ENCODE measurements at regions not wholly inside any gene's neighbourhood (a gene's known extent, or its start where the extent isn't known, plus 50 kb on each side); places are given as distances from the start of the nearest gene placed in this dataset.

GRCh38 chr5:125151150-125151900 lies 404.9 kb upstream of the ZNF608 start:
- H3K4me3 ChIP-seq (ENCODE audit: low read depth, low read length) = no peak overlapping the region

DNA sequence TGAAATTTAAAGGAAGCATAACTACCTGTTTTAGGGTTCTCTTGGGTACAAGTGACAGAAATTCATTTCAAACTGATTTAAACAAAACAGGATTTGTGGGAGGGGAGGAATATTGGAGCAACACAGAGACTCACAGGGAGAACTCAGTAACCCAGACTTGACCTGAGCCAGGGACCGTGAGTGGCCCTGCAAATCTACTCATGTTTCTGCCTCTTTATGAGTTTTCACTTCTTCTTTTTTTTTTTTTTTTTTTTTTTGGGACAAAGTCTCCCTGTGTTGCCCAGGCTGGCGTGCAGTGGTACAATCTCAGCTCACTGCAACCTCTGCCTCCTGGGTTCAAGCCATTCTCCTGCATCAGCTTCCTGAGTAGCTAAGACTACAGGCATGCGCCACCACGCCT lies 405.6 kb upstream of the ZNF608 start:
- H3K4me3 ChIP-seq (ENCODE audit: low read depth, low read length) = no peak overlapping the region

DNA sequence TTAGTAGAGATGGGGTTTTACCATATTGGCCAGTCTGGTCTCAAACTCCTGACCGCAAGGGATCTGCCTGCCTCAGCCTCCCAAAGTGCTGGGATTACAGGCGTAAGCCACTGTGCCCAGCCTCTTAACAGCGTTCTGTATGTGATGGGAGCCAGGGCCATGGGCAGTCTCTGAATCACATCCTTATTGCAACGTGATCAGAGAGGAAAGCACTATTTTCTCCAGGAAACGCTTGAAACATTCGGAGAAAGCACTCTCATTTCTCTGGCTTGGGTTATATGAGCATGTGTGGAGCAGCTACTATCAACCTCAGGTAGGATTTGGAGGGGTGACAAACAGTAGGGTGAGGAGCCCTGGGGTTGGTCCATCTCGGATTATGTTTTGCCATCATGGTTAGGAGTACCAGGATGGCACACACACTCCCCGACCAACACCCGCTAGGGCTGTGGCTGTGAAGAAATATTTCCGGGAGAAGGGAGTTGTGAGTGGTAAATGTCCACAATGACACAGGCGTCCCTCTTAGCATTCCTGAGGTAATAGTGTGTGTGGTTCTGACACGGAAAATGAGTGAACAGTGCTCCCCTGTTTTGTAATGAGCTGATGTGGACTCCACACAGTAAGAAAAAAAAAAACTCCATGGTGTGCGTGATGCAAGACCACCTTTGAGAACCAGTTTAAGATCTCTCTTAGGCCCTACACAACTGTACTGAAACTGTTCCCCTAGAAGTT lies 406.2 kb upstream of the ZNF608 start:
- H3K4me3 ChIP-seq (ENCODE audit: low read depth, low read length) = no peak overlapping the region

DNA sequence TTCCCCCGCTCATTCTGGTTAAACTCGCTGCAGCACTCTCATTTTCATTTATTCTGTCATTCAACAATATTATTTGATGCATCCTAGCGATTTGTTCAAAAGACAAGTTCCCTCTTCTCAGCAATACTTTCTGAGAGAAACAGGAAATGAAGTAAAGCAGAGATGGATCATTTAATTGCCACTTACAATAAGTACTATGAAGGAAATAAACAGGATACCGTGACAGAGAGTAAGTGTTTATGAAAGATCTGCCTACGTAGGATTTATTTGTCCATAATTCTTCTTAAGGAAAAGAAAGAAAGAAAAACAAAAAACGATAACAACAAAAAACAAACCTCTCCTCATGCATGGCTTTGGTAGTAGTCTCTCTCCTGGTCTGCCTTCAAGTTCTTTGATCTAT lies 406.8 kb upstream of the ZNF608 start:
- H3K4me3 ChIP-seq (ENCODE audit: low read depth, low read length) = no peak overlapping the region

DNA sequence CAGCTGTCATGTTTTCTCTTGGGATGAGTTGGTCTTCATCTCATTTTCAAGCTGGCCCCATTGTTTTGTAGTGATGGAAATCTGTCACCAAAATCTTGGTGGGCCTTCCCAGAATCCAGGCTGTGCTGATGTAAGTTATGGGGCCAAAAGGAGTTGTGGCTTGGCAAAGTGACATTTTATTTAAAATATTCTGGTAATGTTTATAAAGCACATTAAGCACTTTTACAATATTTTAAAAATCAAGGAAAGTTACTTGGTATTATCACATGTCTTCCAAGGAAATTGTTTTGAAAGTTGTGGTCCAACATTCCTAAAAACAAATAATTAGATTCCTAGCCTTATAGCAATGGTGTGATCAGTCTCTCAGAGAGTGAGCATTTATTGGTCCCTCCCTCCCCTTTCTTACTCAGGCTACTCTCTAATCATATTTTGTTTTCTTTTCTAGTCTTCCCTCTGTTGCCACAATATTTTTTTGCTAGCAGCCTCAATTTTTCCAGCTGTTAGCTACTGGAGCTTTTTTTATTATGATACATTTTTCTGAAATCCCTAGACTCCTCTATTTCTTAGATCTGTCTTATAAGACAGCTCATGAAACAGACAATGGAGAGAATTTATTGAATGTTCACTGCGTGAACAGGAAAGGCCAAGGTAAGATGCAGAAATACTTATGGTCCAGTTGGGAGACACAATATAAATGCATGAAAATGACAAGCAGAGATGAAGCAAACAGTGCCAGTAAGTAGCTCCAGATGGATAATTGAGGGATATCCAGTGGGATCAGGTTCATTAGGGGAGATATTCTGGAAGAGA lies 408.1 kb upstream of the ZNF608 start:
- no peak overlapping the region for H3K4me3 ChIP-seq (ENCODE audit: low read depth, low read length)

DNA sequence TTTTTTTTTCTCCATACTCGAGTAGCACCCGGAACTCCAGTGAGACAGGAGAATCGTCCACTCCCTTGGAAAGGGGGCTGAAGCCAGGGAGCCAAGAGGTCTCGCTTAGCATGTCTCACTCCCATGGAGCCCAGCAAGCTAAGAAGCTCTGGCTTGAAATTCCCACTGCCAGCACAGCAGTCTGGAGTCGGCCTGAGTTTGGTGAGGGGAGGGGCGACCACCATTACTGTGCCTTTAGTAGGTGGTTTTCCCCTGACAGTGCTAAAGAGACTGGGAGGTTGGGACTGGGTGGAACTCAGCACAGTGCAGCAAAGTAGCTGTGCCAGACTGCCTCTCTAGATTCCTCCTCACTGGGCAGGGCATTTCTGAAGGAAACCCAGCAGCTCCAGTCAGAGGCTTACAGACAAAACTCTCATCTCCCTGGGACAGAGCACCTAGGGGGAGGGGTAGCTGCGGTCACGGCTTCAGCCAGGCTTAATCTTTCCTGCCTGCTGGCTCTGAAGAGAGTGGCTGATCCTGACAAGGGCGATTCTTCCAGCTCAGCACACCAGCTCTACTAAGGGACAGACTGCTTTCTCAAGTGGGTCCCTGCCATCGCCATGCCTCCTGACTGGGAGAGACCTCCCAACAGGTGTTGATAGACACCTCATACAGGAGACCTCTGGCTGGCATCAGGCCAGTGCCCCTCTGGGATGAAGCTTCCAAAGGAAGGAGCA lies 414.5 kb upstream of the ZNF608 start:
- no peak overlapping the region for H3K4me3 ChIP-seq (ENCODE audit: low read depth, low read length)

GRCh38 chr5:125162714-125163113 lies 416.3 kb upstream of the ZNF608 start:
- H3K4me3 ChIP-seq (ENCODE audit: low read depth, low read length) = no peak overlapping the region

DNA sequence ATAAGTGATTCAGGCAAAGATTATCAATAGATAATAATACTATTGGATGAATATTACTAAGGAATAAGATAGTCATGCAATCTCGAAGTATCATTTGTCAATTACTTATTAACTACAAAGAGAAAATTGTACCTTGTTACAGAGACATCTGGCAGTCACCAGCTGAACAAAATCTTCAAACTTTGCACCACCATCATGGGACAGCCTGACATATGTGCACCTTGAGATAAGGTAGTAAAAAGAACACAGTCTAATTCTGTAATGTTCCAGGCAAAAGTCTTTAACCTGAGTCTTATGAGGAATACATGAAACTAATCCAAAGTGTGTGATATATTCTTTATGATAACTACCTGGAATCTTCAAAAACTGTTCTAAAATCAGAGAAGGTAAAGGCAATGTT lies 423.0 kb upstream of the ZNF608 start:
- no peak overlapping the region for H3K4me3 ChIP-seq (ENCODE audit: low read depth, low read length)

DNA sequence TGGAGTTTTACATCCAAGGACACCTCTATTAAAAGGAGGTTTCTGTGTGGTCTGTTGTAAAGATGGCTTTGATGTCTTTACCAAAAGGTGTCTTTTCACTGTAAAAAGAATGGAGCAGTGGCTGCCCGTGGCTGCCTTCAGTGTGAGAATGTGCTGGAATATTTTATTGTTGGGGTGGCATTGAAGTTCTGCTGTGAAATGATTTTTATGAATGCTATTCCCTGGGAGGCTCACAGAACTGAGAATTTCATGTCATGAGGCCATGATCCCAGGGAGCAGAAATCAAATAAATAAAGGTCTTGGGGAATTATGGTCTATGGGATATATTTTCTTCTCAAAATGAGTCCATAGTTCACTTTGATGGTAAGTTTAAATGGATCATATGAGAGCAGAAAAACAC lies 425.2 kb upstream of the ZNF608 start:
- H3K4me3 ChIP-seq (ENCODE audit: low read depth, low read length) = no peak overlapping the region

GRCh38 chr5:125175348-125176004 lies 429.0 kb upstream of the ZNF608 start:
- no peak overlapping the region for H3K4me3 ChIP-seq (ENCODE audit: low read depth, low read length)

DNA sequence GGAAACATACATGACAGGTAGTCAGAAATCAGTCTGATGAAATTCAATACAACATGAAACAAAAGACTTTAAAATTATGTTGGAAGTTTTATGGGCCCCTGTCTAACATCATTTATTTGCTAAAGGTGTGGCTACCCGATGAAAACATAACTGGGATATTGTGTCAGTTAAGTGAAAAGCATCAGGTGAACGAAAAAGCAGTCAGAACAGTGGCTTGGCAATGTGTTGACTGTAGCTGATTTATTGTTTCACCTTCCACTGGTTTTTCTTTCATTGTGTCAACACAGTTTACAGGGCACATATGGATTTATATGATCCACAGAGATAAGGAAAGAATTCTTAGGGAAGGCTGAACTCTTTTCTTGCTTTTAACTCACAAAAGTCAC lies 429.6 kb upstream of the ZNF608 start:
- no peak overlapping the region for H3K4me3 ChIP-seq (ENCODE audit: low read depth, low read length)

GRCh38 chr5:125177340-125177739 lies 430.9 kb upstream of the ZNF608 start:
- no peak overlapping the region for H3K4me3 ChIP-seq (ENCODE audit: low read depth, low read length)

DNA sequence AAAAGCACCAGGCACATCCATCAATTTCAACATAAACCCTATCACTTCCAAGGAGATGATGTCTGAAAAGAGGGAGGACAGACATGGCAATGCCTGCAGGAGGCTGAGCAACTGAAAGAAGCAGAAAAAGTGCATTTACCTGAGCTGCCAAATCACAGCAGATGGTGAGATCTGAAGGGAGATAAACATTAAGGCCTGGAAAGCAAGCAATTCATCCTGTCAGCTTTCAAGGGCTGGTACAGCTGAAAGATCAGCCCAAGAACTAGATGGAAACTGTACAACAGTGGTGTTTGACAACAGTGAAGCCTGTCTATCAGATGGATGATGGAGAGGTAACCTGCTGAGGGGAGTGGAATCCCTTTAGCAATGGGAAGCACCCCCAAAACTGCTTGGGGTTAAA lies 433.2 kb upstream of the ZNF608 start:
- H3K4me3 ChIP-seq (ENCODE audit: low read depth, low read length) = no peak overlapping the region

DNA sequence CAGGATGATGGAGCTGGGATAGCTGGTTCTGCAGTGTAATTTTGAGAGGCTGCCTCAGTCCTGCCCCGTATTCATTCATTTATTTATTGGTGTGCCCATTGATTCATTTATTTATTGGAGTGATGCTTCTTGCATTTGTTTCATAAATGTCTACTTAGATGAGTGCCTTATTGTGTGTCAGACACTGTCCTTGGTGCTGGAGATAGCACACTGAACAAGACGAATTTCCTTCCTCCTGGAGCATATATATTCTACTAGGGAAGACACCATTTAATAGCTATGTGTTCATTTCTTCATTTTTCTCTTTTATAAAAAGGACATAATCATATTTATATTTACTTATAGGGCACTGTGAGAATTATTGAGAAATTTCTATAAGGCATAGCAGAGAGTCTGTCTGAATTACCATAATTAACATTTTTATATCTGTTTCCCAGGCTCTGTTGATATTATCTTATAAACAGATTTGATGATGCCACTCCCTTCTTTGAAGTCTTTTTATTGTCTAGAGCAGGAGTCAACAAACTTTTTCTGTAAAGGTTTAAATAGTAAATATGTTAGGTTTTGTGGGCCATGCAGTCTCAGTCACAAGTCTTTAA lies 433.9 kb upstream of the ZNF608 start:
- no peak overlapping the region for H3K4me3 ChIP-seq (ENCODE audit: low read depth, low read length)

DNA sequence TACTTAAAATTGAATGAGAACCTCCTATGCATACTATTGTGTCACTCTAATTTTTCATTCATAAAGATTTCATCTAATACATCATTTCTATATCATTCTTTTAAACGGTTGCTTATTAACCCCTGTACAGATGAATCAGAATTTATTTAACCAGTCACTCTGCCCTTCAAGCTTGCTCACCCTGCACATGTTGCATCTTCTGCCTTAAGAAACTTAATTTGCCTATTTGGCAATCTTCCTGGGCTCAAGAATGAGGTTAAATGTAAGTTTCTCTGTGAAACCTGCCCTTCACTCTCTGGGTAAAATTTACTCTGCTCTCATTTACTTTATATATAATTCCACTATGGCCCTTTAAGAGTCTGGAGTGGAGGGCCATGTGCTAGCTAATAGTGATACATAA lies 434.7 kb upstream of the ZNF608 start:
- H3K4me3 ChIP-seq (ENCODE audit: low read depth, low read length) = no peak overlapping the region

GRCh38 chr5:125181955-125182354 lies 435.5 kb upstream of the ZNF608 start:
- H3K4me3 ChIP-seq (ENCODE audit: low read depth, low read length) = no peak overlapping the region

DNA sequence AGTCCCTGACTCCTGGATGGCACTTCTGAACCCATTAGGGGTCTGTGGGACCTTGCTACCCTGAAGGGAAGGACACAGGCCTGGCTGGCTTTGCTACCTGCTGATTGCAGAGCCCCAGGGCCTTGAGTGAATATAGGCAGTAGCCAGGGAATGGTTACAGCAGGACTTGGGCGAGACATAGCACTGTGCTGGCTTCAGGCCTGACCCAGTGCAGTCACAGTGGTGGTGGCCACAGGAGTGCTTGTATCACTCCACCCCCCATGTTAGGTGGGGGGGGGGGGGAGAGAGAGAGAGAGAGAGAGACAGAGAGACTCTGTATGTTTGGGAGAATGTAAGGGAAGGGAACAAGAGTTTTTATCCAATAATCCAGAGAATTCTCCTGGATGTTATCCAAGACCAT lies 439.3 kb upstream of the ZNF608 start:
- H3K4me3 ChIP-seq (ENCODE audit: low read depth, low read length) = no peak overlapping the region

- no peak overlapping the region for H3K4me3 ChIP-seq (ENCODE audit: low read depth, low read length)
Measured at GRCh38 chr5:125186911-125187375, 440.5 kb upstream of the ZNF608 start.

DNA sequence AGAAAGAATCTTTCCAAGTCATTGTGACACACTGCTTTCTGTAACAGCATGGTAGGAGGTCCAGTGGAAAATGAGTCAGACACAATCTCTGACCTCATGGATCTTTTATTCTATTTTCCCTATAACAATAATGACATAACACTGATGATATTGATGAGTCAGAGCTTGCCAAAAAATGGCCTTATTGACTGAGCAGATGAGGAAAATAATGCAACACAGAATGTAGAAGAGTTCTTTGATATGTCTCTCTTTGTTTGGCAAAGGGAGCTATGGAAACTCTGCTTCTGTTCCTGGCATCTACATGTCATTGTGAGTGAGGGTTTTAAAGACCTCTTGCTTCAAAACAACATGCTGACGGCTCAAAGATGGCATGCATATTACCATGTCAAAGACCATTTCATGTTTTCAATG lies 443.1 kb upstream of the ZNF608 start:
- no peak overlapping the region for H3K4me3 ChIP-seq (ENCODE audit: low read depth, low read length)

All from iPS-11a (cell line).